Tibial nerve (tissue), 4 donors: ENCODE measurements at regions not wholly inside any gene's neighbourhood (a gene's known extent, or its start where the extent isn't known, plus 50 kb on each side); places are given as distances from the start of the nearest gene placed in this dataset.

Source experiments
- CTCF ChIP-seq, 5 experiments: fragments of 200-600 bp in 3 of 5; fragments of 450-650 bp in 2 of 5; sonication (generic) in 3 of 5; IDR thresholded peaks; one replicate each; pipeline ENCODE4 v1.5.1; 2016 to 2019; ENCODE audit warnings: antibody characterized with exemption in 5 of 5, mild to moderate bottlenecking in 3 of 5, moderate library complexity in 2 of 5
- EP300 ChIP-seq, 2 donors: sonication (generic); formaldehyde crosslinking; IDR thresholded peaks; one replicate each; pipeline ENCODE4 v1.6.1; 2017; ENCODE audit warnings: antibody characterized with exemption in 2 of 2, mild to moderate bottlenecking in 1 of 2
- POLR2A ChIP-seq, 2 donors: fragments of 450-650 bp; IDR thresholded peaks; one replicate each; pipeline ENCODE4 v1.6.1; 2017; ENCODE audit warnings: antibody characterized with exemption in 2 of 2, mild to moderate bottlenecking in 2 of 2, moderate library complexity in 2 of 2

- no peak for TF ChIP-seq POLR2A (IDR thresholded peaks at IDR 0.05)
- TF ChIP-seq CTCF (IDR thresholded peaks at IDR 0.05), result no peak
- no peak for TF ChIP-seq EP300 (IDR thresholded peaks at IDR 0.05)
These were observed 299.8 kb downstream of the KBTBD8 start for GRCh38 chr3:67297715-67298475.
